Neural progenitor cell (in vitro differentiated cells): ENCODE measurements at regions not wholly inside any gene's neighbourhood (a gene's known extent, or its start where the extent isn't known, plus 50 kb on each side); places are given as distances from the start of the nearest gene placed in this dataset.

Experiments
- EZH2 ChIP-seq: fragments of 200-600 bp; sonication (generic); IDR thresholded peaks from 2 replicates; pipeline ENCODE4 v1.6.1; 2017; ENCODE audit warnings: antibody characterized with exemption, mild to moderate bottlenecking, moderate library complexity
- TF ChIP-seq, protein P1 (sequence below): fragments of 200-600 bp; sonication (generic); IDR thresholded peaks from 2 replicates; pipeline ENCODE4 v1.5.1; 2017; ENCODE audit warnings: antibody characterized with exemption, mild to moderate bottlenecking

GRCh38 chr9:129287619-129288305 lies 109.7 kb upstream of the IER5L start:
- TF ChIP-seq, protein P1, sequence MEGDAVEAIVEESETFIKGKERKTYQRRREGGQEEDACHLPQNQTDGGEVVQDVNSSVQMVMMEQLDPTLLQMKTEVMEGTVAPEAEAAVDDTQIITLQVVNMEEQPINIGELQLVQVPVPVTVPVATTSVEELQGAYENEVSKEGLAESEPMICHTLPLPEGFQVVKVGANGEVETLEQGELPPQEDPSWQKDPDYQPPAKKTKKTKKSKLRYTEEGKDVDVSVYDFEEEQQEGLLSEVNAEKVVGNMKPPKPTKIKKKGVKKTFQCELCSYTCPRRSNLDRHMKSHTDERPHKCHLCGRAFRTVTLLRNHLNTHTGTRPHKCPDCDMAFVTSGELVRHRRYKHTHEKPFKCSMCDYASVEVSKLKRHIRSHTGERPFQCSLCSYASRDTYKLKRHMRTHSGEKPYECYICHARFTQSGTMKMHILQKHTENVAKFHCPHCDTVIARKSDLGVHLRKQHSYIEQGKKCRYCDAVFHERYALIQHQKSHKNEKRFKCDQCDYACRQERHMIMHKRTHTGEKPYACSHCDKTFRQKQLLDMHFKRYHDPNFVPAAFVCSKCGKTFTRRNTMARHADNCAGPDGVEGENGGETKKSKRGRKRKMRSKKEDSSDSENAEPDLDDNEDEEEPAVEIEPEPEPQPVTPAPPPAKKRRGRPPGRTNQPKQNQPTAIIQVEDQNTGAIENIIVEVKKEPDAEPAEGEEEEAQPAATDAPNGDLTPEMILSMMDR = no peak
- TF ChIP-seq EZH2 = no peak
